ENCODE measurements at regions not wholly inside any gene's neighbourhood (a gene's known extent, or its start where the extent isn't known, plus 50 kb on each side); places are given as distances from the start of the nearest gene placed in this dataset.

GRCh38 chr2:236853585-236854051 lies 232.1 kb upstream of the COPS8 start:
- H3K36me3 Mint-ChIP-seq = peaks cover 14% of the 10 kb centered on the region
- ATAC-seq (no peak), DNase-seq (ENCODE audit: low spot score) (no peak)
- H3K4me1 Mint-ChIP-seq = peaks cover 58% of the 10 kb centered on the region
- ChIA-PET POLR2A (no interaction called here), CTCF (no interaction called here)
- TF ChIP-seq ZNF138 (CRISPR knock-in tag; conservative IDR thresholded peaks at IDR 0.05) = no peak
- no peak for TF ChIP-seq NFYB (CRISPR knock-in tag; conservative IDR thresholded peaks at IDR 0.05; ENCODE audit: low read depth)
- TF ChIP-seq, protein P1, sequence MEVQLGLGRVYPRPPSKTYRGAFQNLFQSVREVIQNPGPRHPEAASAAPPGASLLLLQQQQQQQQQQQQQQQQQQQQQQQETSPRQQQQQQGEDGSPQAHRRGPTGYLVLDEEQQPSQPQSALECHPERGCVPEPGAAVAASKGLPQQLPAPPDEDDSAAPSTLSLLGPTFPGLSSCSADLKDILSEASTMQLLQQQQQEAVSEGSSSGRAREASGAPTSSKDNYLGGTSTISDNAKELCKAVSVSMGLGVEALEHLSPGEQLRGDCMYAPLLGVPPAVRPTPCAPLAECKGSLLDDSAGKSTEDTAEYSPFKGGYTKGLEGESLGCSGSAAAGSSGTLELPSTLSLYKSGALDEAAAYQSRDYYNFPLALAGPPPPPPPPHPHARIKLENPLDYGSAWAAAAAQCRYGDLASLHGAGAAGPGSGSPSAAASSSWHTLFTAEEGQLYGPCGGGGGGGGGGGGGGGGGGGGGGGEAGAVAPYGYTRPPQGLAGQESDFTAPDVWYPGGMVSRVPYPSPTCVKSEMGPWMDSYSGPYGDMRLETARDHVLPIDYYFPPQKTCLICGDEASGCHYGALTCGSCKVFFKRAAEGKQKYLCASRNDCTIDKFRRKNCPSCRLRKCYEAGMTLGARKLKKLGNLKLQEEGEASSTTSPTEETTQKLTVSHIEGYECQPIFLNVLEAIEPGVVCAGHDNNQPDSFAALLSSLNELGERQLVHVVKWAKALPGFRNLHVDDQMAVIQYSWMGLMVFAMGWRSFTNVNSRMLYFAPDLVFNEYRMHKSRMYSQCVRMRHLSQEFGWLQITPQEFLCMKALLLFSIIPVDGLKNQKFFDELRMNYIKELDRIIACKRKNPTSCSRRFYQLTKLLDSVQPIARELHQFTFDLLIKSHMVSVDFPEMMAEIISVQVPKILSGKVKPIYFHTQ (CRISPR knock-in tag; IDR thresholded peaks at IDR 0.05) = no peak
- no peak for TF ChIP-seq MXD4 (CRISPR knock-in tag; IDR thresholded peaks at IDR 0.05; ENCODE audit: borderline replicate concordance)
- peaks cover 35% of the 10 kb centered on the region for H3K27me3 Mint-ChIP-seq (ENCODE audit: low read depth)
- H3K27ac Mint-ChIP-seq = no peak overlapping the region
- H3K4me3 Mint-ChIP-seq = no peak overlapping the region
- peaks cover 20% of the 10 kb centered on the region for H3K9me3 Mint-ChIP-seq

DNA sequence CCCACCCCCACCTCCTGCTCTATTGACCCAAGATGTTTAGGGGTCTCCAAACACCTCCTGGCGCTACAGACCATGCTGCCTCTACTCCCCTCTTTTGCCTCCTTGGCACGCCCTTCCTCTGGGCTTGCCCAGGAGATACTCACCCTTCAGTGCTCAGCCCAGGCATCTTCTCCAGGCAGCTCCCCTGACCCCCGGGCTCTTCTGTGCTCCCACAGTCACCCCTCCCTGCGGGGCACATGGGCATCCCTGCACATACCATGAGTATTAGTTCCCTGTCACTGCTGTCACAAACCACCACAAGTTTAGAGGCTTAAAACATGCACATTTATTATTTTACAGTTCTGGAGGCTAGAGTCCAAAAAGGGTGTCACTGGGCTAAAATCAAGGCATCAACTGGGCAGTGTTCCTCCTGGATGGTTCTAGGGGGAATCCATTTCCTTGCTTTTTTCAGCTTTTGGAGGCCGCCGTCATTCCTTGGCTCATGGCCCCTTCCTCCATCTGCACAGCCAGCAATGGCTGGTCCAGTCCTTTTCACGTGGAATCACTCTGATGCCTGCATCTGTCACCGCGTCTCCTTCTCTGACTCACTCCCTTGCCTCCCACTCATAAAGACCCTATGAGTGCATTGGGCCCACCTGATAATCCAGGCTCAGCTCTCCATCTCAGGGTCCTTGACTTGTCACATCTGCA lies 230.4 kb upstream of the COPS8 start:
- ChIA-PET CTCF (no interaction called here), POLR2A (no interaction called here)
- H3K4me1 Mint-ChIP-seq = peaks cover 69% of the 10 kb centered on the region
- peaks cover 44% of the 10 kb centered on the region for H3K27me3 Mint-ChIP-seq (ENCODE audit: low read depth)
- H3K27ac Mint-ChIP-seq = no peak overlapping the region
- no peak overlapping the region for H3K4me3 Mint-ChIP-seq
- ATAC-seq (no peak), DNase-seq (ENCODE audit: low spot score) (no peak)
- peaks cover 13% of the 10 kb centered on the region for H3K36me3 Mint-ChIP-seq
- peaks cover 19% of the 10 kb centered on the region for H3K9me3 Mint-ChIP-seq
- TF ChIP-seq PREB (CRISPR knock-in tag; IDR thresholded peaks at IDR 0.05; ENCODE audit: borderline replicate concordance) = no peak
- no peak for TF ChIP-seq E2F5 (CRISPR knock-in tag; IDR thresholded peaks at IDR 0.05)
- no peak for TF ChIP-seq ELF4 (CRISPR knock-in tag; IDR thresholded peaks at IDR 0.05; ENCODE audit: low read depth)
- TF ChIP-seq ARID4B (CRISPR knock-in tag; IDR thresholded peaks at IDR 0.05; ENCODE audit: borderline replicate concordance) = no peak
- no peak for TF ChIP-seq SMAD4 (CRISPR knock-in tag; IDR thresholded peaks at IDR 0.05)
- no peak for TF ChIP-seq ZNF263 (CRISPR knock-in tag; IDR thresholded peaks at IDR 0.05; ENCODE audit: low read depth)
- no peak for TF ChIP-seq GABPB1 (CRISPR knock-in tag; IDR thresholded peaks at IDR 0.05)
- TF ChIP-seq STAT6 (CRISPR knock-in tag; conservative IDR thresholded peaks at IDR 0.05; ENCODE audit: low read depth) = no peak
- TF ChIP-seq FOXK1 (CRISPR knock-in tag; IDR thresholded peaks at IDR 0.05) = no peak
- TF ChIP-seq, protein P2, sequence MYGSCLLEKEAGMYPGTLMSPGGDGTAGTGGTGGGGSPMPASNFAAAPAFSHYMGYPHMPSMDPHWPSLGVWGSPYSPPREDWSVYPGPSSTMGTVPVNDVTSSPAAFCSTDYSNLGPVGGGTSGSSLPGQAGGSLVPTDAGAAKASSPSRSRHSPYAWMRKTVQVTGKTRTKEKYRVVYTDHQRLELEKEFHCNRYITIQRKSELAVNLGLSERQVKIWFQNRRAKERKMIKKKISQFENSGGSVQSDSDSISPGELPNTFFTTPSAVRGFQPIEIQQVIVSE (CRISPR knock-in tag; IDR thresholded peaks at IDR 0.05; ENCODE audit: borderline replicate concordance) = no peak
- TF ChIP-seq, protein P3, sequence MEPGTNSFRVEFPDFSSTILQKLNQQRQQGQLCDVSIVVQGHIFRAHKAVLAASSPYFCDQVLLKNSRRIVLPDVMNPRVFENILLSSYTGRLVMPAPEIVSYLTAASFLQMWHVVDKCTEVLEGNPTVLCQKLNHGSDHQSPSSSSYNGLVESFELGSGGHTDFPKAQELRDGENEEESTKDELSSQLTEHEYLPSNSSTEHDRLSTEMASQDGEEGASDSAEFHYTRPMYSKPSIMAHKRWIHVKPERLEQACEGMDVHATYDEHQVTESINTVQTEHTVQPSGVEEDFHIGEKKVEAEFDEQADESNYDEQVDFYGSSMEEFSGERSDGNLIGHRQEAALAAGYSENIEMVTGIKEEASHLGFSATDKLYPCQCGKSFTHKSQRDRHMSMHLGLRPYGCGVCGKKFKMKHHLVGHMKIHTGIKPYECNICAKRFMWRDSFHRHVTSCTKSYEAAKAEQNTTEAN (CRISPR knock-in tag; IDR thresholded peaks at IDR 0.05) = no peak
- TF ChIP-seq, protein P4, sequence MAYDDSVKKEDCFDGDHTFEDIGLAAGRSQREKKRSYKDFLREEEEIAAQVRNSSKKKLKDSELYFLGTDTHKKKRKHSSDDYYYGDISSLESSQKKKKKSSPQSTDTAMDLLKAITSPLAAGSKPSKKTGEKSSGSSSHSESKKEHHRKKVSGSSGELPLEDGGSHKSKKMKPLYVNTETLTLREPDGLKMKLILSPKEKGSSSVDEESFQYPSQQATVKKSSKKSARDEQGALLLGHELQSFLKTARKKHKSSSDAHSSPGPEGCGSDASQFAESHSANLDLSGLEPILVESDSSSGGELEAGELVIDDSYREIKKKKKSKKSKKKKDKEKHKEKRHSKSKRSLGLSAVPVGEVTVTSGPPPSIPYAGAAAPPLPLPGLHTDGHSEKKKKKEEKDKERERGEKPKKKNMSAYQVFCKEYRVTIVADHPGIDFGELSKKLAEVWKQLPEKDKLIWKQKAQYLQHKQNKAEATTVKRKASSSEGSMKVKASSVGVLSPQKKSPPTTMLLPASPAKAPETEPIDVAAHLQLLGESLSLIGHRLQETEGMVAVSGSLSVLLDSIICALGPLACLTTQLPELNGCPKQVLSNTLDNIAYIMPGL (CRISPR knock-in tag; IDR thresholded peaks at IDR 0.05) = no peak
- TF ChIP-seq HMGA2 (CRISPR knock-in tag; IDR thresholded peaks at IDR 0.05) = no peak
- TF ChIP-seq NFYB (CRISPR knock-in tag; conservative IDR thresholded peaks at IDR 0.05; ENCODE audit: low read depth) = no peak
